Thyroid gland (tissue), 4 donors: ENCODE measurements at regions not wholly inside any gene's neighbourhood (a gene's known extent, or its start where the extent isn't known, plus 50 kb on each side); places are given as distances from the start of the nearest gene placed in this dataset.

Experiments
- CTCF ChIP-seq, 6 experiments: fragments of 200-600 bp in 3 of 6; fragments of 450-650 bp in 3 of 6; sonication (generic) in 3 of 6; IDR thresholded peaks; one replicate each; pipeline ENCODE4 v1.5.1; 2016 to 2019; ENCODE audit warnings: antibody characterized with exemption in 6 of 6, mild to moderate bottlenecking in 2 of 6, inconsistent platforms in 1 of 6, moderate library complexity in 1 of 6
- POLR2A ChIP-seq, 2 donors: fragments of 450-650 bp; IDR thresholded peaks; one replicate each; pipeline ENCODE4 v1.6.1; 2017; ENCODE audit warnings: antibody characterized with exemption in 2 of 2, mild to moderate bottlenecking in 2 of 2, moderate library complexity in 1 of 2

- TF ChIP-seq POLR2A (IDR thresholded peaks at IDR 0.05) (no peak), CTCF (IDR thresholded peaks at IDR 0.05) (no peak)
These were observed 772.4 kb upstream of the INTU start for GRCh38 chr4:126860308-126860707.
